ENCODE measurements at regions not wholly inside any gene's neighbourhood (a gene's known extent, or its start where the extent isn't known, plus 50 kb on each side); places are given as distances from the start of the nearest gene placed in this dataset.

DNA sequence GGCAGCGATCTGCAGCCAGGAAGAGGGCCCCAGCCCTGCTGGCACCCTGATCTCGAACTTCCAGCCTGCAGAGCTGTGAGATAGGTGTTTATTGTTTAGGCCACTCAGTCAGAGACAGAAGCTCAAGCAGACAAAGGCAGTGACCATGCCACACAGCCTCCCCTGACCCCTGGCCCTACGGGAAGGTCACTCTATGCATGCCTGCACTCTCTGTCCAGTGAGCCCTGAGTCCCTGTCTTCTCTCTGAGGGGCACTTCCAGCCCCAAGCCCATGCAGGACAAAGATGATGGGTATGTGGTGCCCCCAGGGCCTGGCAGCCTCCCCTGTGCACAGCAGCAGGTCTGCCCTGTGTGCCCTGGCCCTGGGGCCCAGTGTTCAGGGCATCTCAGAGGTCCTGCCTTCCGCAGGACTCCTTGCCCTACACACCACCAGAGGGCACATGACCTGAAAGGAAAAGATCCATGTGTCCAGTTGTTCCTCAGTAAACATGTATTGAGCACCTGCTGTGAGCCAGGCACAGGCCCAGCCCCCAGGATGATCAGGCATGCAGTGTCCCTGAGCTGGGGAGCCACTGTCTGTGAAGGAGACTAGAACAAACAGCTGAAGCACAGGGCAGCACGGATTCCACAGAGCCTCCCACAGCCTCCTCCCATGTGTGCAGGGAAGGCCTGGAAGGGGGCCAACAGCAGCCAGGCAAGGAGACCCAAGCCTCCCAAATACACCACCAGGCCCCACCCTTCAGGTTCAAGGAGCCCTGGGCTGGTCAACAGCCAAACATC lies 109.3 kb downstream of the ATPSCKMT start:
- intact Hi-C loops (cut with DNase I): no loop called here
- H3K27me3 ChIP-seq (ENCODE audit: control insufficient read depth, insufficient read depth, low read length): no peaks in the 10 kb centered on the region
- H3K4me1 ChIP-seq (ENCODE audit: control insufficient read depth in 2 of 3, insufficient read depth in 2 of 3, low read depth in 1 of 3, low read length in 3 of 3): no peaks in the 10 kb centered on the region
- no peaks in the 10 kb centered on the region for H3K9me3 ChIP-seq (ENCODE audit: control insufficient read depth in 2 of 3, insufficient read depth in 1 of 3, low read length in 3 of 3)
- DNase-seq: no peak
- FAIRE-seq: no peak
- H3K27ac ChIP-seq (ENCODE audit: low read depth in 2 of 2, low read length in 2 of 2): no peak overlapping the region
- H3K4me3 ChIP-seq (ENCODE audit: low read length in 3 of 3): no peak overlapping the region
- TF ChIP-seq, protein P1, sequence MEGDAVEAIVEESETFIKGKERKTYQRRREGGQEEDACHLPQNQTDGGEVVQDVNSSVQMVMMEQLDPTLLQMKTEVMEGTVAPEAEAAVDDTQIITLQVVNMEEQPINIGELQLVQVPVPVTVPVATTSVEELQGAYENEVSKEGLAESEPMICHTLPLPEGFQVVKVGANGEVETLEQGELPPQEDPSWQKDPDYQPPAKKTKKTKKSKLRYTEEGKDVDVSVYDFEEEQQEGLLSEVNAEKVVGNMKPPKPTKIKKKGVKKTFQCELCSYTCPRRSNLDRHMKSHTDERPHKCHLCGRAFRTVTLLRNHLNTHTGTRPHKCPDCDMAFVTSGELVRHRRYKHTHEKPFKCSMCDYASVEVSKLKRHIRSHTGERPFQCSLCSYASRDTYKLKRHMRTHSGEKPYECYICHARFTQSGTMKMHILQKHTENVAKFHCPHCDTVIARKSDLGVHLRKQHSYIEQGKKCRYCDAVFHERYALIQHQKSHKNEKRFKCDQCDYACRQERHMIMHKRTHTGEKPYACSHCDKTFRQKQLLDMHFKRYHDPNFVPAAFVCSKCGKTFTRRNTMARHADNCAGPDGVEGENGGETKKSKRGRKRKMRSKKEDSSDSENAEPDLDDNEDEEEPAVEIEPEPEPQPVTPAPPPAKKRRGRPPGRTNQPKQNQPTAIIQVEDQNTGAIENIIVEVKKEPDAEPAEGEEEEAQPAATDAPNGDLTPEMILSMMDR (IDR thresholded peaks at IDR 0.05; ENCODE audit: borderline replicate concordance, extremely low read depth, insufficient read depth): peak; percentile 10
- no peaks in the 10 kb centered on the region for H3K36me3 ChIP-seq (ENCODE audit: control insufficient read depth in 2 of 3, insufficient read depth in 3 of 3, low read length in 3 of 3)
- H3K9ac ChIP-seq (ENCODE audit: low read length in 3 of 3): no peak overlapping the region

DNA sequence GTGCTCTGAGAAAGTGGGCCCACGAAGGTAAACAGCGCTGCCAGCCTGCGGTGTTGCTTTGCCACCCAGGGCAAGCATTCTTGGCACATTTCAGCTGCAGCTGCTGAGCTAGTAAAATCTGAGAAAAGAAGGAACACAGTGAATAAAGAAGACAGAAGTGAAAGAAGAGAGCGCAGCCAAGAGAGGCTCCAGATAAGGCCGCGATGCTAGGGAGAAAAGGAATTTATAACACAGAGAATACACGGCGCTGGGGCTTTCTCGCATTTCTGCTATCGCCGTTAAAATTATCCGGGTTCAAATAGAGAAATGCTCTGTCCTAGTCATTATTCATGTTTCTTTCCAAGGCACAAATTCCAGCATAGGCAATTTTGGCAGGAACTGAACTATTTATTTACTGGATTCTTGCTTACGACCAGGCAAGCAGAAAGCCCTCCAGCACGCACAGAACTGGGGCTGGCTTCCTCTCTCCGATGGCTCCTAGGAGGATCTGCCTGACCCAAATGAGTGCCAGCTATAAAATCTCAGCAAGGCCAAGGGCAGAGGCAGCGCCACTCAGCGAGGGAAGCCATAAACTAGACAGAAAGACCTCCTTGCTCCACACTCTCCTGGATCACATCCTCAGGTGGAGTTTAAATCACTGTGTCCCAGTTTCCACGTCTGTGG lies 111.2 kb downstream of the ATPSCKMT start:
- TF ChIP-seq, protein P1 (IDR thresholded peaks at IDR 0.05; ENCODE audit: borderline replicate concordance, extremely low read depth, insufficient read depth): no peak
- H3K9ac ChIP-seq (ENCODE audit: low read length in 3 of 3): no peak overlapping the region
- DNase-seq: no peak
- intact Hi-C loops (cut with DNase I): no loop called here
- no peak overlapping the region for H3K27ac ChIP-seq (ENCODE audit: low read depth in 2 of 2, low read length in 2 of 2)
- no peak overlapping the region for H3K4me3 ChIP-seq (ENCODE audit: low read length in 3 of 3)
- H3K36me3 ChIP-seq (ENCODE audit: control insufficient read depth in 2 of 3, insufficient read depth in 3 of 3, low read length in 3 of 3): no peaks in the 10 kb centered on the region
- FAIRE-seq: no peak
- H3K27me3 ChIP-seq (ENCODE audit: control insufficient read depth, insufficient read depth, low read length): no peaks in the 10 kb centered on the region
- no peaks in the 10 kb centered on the region for H3K4me1 ChIP-seq (ENCODE audit: control insufficient read depth in 2 of 3, insufficient read depth in 2 of 3, low read depth in 1 of 3, low read length in 3 of 3)
- no peaks in the 10 kb centered on the region for H3K9me3 ChIP-seq (ENCODE audit: control insufficient read depth in 2 of 3, insufficient read depth in 1 of 3, low read length in 3 of 3)

DNA sequence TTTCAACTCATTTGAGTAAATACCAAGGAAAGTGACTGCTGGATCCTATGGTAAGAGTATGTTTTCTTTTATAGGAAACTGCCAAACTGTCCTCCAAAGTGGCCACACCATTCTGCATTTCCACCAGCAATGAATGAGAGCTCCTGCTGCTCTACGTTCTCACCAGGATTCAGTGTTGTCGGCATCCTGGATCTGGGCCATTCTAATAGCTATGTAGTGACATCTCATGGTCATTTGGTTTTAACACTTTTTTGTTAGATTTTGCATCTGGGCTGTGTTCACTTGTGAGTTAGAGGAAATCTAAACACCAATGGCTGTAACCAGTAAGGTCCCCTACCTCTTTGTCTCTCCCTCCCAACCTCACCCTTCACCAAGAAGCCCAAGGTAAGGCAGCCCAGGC lies 115.9 kb downstream of the ATPSCKMT start:
- H3K4me3 ChIP-seq (ENCODE audit: low read length in 3 of 3): no peak overlapping the region
- no peak for FAIRE-seq
- no peaks in the 10 kb centered on the region for H3K4me1 ChIP-seq (ENCODE audit: control insufficient read depth in 2 of 3, insufficient read depth in 2 of 3, low read depth in 1 of 3, low read length in 3 of 3)
- peak in 1 of 5 donors; percentile 29 for DNase-seq
- no peaks in the 10 kb centered on the region for H3K36me3 ChIP-seq (ENCODE audit: control insufficient read depth in 2 of 3, insufficient read depth in 3 of 3, low read length in 3 of 3)
- H3K9ac ChIP-seq (ENCODE audit: low read length in 3 of 3): no peak overlapping the region
- H3K27ac ChIP-seq (ENCODE audit: low read depth in 2 of 2, low read length in 2 of 2): no peak overlapping the region
- no peaks in the 10 kb centered on the region for H3K27me3 ChIP-seq (ENCODE audit: control insufficient read depth, insufficient read depth, low read length)
- TF ChIP-seq, protein P1 (IDR thresholded peaks at IDR 0.05; ENCODE audit: borderline replicate concordance, extremely low read depth, insufficient read depth): no peak
- intact Hi-C loops (cut with DNase I): no loop called here
- H3K9me3 ChIP-seq (ENCODE audit: control insufficient read depth in 2 of 3, insufficient read depth in 1 of 3, low read length in 3 of 3): no peaks in the 10 kb centered on the region
